ENCODE measurements at regions not wholly inside any gene's neighbourhood (a gene's known extent, or its start where the extent isn't known, plus 50 kb on each side); places are given as distances from the start of the nearest gene placed in this dataset.

GRCh38 chr9:95783426-95783975 lies 92.0 kb upstream of the ERCC6L2 start (continued):
- no peak for TF ChIP-seq ZFP41 (CRISPR knock-in tag; IDR thresholded peaks at IDR 0.05; ENCODE audit: borderline replicate concordance)
- no peak for TF ChIP-seq NFAT5 (CRISPR knock-in tag; IDR thresholded peaks at IDR 0.05)
- TF ChIP-seq LBX2 (CRISPR knock-in tag; IDR thresholded peaks at IDR 0.05; ENCODE audit: borderline replicate concordance), result no peak
- TF ChIP-seq POGZ (CRISPR knock-in tag; IDR thresholded peaks at IDR 0.05), result peak; percentile 69
- TF ChIP-seq MXD1 (CRISPR knock-in tag; IDR thresholded peaks at IDR 0.05), result no peak

- H3K79me2 ChIP-seq (ENCODE audit: insufficient read depth, low read length), result no peaks in the 10 kb centered on the region
- H2AFZ ChIP-seq (ENCODE audit: low read length), result no peak overlapping the region
- 79% methylated on average over 5 of the region's 6 CpGs for WGBS (ENCODE audit: low lambda C conversion rate)
- ChIA-PET POLR2A (no interaction called here), CTCF (ENCODE audit: low intra/inter-chr PET ratio, low total read pairs) (no interaction called here)
- TF ChIP-seq NR1H2 (CRISPR knock-in tag; IDR thresholded peaks at IDR 0.05; ENCODE audit: borderline replicate concordance, low read depth), result no peak
- TF ChIP-seq, protein P1, sequence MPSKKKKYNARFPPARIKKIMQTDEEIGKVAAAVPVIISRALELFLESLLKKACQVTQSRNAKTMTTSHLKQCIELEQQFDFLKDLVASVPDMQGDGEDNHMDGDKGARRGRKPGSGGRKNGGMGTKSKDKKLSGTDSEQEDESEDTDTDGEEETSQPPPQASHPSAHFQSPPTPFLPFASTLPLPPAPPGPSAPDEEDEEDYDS (CRISPR knock-in tag; IDR thresholded peaks at IDR 0.05), result no peak
- no peak for TF ChIP-seq SNAPC4 (CRISPR knock-in tag; IDR thresholded peaks at IDR 0.05)
- TF ChIP-seq ZNF605 (CRISPR knock-in tag; IDR thresholded peaks at IDR 0.05), result no peak
- peaks cover 0 to 2% of the 10 kb centered on the region in 2 experiments; a peak in 2 of 5 replicates for H3K27me3 ChIP-seq (ENCODE audit: control insufficient read depth in 1 of 2, insufficient read depth in 2 of 2, low read length in 2 of 2)
- H3K4me1 ChIP-seq (ENCODE audit: insufficient read depth, low read length), result peaks cover 42% of the 10 kb centered on the region
- no peaks in the 10 kb centered on the region for H4K20me1 ChIP-seq (ENCODE audit: insufficient read depth, low read length)
- H3K27ac ChIP-seq (ENCODE audit: extremely low read length, insufficient read depth, low read length), result no peak overlapping the region
- FAIRE-seq (no peak), DNase-seq (ENCODE audit: low spot score) (no peak), ATAC-seq (no peak)
- H3K4me2 ChIP-seq (ENCODE audit: low read depth, low read length), result no peak overlapping the region
- no TSS peak for BruUV-seq (replicated peaks)
- no peaks in the 10 kb centered on the region for H3K9me3 ChIP-seq (ENCODE audit: low read length)
- no peak overlapping the region for H3K9ac ChIP-seq (ENCODE audit: insufficient read depth, low read depth, low read length)
- in situ Hi-C loops (cut with HindIII; ENCODE audit: extremely low pct_ligation_motif_present, low pct_unique_long_range_greater_than_20kb) (no loop called here), intact Hi-C loops (cut with micrococcal nuclease; ENCODE audit: unreplicated experiment) (no loop called here)
- no peaks in the 10 kb centered on the region for H3K36me3 ChIP-seq (replicated peaks in 1 of 2; ENCODE audit: control insufficient read depth in 1 of 2, insufficient read depth in 2 of 2, low read length in 2 of 2)
- no peak overlapping the region for H3K4me3 ChIP-seq (replicated peaks in 1 of 3; ENCODE audit: insufficient read depth in 1 of 3, low read depth in 2 of 3, low read length in 3 of 3)
Measured at GRCh38 chr9:95780751-95781150, 94.7 kb upstream of the ERCC6L2 start.

Data from HepG2 (cell line).